ENCODE measurements at regions not wholly inside any gene's neighbourhood (a gene's known extent, or its start where the extent isn't known, plus 50 kb on each side); places are given as distances from the start of the nearest gene placed in this dataset.

DNA sequence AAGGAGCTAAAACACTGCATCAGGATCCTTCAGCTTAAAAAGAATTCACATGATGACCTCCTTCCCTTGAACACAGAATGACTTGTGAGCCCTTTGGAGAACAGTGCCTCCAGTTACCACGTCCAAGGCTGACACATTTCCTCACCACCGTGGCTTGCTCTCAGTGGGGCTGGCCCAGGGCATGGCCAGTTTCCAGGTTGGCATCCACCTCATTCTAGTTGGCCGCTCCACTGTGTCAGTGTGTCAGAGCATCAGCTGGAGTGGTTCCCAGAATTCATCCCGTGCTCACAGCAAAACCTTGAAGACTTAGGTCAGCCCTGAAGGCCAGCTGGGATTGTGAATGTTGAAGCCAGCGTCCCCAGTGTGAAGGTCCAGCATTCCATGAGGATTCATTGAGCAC, 158.5 kb downstream of the INSIG2 start:
- no peak for DNase-seq
- intact Hi-C loops (cut with DNase I) = no loop called here
- 58 to 72% (median 68%) methylated on average over 5 of the region's 5 CpGs for WGBS, 3 donors

DNA sequence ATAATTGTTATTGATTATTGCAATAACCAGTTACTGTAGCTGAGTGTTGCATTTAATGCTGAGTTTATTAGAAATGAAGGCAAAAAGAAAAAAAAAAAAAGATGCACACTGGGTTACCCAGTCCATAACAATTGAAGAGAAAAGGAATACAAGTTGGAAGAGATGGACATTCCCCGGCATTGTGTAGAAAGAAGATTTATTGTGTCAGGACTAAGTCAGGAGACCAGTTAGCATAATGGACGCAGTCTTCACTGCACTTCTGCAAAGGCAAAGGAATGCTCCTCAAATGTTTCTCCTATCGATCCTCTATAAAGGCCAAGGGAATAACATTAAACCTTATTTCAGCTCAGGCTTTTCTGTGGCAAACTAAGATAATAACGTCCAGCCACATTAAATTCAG, 157.8 kb downstream of the INSIG2 start:
- no peak overlapping the region for H3K4me3 ChIP-seq
- WGBS, 3 donors = 76 to 82% (median 78%) methylated on average over 4 of the region's 4 CpGs

More for the DNA sequence above, 158.5 kb downstream of the INSIG2 start:
- Histone ChIP-seq H3K27me3 (no peaks in the 10 kb centered on the region), H3K4me1 (ENCODE audit: insufficient read depth) (no peaks in the 10 kb centered on the region), H3K9me3 (no peaks in the 10 kb centered on the region), H3K27ac (no peak overlapping the region), H3K36me3 (no peaks in the 10 kb centered on the region), H3K4me3 (no peak overlapping the region)
- TF ChIP-seq EP300 (IDR thresholded peaks at IDR 0.05) (no peak), POLR2A (IDR thresholded peaks at IDR 0.05) (no peak)
- TF ChIP-seq, protein P1, sequence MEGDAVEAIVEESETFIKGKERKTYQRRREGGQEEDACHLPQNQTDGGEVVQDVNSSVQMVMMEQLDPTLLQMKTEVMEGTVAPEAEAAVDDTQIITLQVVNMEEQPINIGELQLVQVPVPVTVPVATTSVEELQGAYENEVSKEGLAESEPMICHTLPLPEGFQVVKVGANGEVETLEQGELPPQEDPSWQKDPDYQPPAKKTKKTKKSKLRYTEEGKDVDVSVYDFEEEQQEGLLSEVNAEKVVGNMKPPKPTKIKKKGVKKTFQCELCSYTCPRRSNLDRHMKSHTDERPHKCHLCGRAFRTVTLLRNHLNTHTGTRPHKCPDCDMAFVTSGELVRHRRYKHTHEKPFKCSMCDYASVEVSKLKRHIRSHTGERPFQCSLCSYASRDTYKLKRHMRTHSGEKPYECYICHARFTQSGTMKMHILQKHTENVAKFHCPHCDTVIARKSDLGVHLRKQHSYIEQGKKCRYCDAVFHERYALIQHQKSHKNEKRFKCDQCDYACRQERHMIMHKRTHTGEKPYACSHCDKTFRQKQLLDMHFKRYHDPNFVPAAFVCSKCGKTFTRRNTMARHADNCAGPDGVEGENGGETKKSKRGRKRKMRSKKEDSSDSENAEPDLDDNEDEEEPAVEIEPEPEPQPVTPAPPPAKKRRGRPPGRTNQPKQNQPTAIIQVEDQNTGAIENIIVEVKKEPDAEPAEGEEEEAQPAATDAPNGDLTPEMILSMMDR (IDR thresholded peaks at IDR 0.05) = no peak

DNA sequence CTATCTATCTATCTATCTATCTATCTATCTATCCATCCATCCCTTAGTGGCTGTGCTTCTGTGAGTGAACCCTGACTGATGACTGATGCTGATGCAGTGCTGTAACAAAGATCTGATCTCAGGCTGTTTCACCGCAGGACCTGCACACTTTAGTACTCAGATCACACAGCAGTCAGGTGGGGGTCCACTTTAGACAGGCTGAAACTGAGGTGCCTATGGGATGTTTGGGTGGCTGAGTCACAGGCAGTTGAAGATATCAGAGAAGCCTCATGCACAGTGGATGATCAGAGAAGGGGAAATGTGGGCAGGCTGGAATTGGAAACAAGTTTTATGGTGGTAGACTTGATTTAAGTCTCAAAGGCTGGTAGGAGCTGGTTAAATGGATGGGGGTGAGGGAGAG, 156.4 kb downstream of the INSIG2 start:
- intact Hi-C loops (cut with DNase I) = no loop called here
- H3K27ac ChIP-seq = no peak overlapping the region
- no peaks in the 10 kb centered on the region for H3K9me3 ChIP-seq
- H3K27me3 ChIP-seq = no peaks in the 10 kb centered on the region
- WGBS, 3 donors = 95 to 96% (median 95%) methylated on average over 1 of the region's 1 CpG
- no peak overlapping the region for H3K4me3 ChIP-seq
- TF ChIP-seq EP300 (IDR thresholded peaks at IDR 0.05) (no peak), POLR2A (IDR thresholded peaks at IDR 0.05) (no peak)
- TF ChIP-seq, protein P1 (IDR thresholded peaks at IDR 0.05) = no peak
- H3K4me1 ChIP-seq (ENCODE audit: insufficient read depth) = no peaks in the 10 kb centered on the region
- DNase-seq = no peak
- no peaks in the 10 kb centered on the region for H3K36me3 ChIP-seq

More for the DNA sequence above, 157.8 kb downstream of the INSIG2 start:
- no peak for DNase-seq
- no peaks in the 10 kb centered on the region for H3K27me3 ChIP-seq
- H3K36me3 ChIP-seq = no peaks in the 10 kb centered on the region
- no peaks in the 10 kb centered on the region for H3K9me3 ChIP-seq
- H3K27ac ChIP-seq = no peak overlapping the region
- TF ChIP-seq, protein P1 (IDR thresholded peaks at IDR 0.05) = no peak
- no peak for TF ChIP-seq EP300 (IDR thresholded peaks at IDR 0.05)
- TF ChIP-seq POLR2A (IDR thresholded peaks at IDR 0.05) = no peak
- intact Hi-C loops (cut with DNase I) = no loop called here
- no peaks in the 10 kb centered on the region for H3K4me1 ChIP-seq (ENCODE audit: insufficient read depth)

DNA sequence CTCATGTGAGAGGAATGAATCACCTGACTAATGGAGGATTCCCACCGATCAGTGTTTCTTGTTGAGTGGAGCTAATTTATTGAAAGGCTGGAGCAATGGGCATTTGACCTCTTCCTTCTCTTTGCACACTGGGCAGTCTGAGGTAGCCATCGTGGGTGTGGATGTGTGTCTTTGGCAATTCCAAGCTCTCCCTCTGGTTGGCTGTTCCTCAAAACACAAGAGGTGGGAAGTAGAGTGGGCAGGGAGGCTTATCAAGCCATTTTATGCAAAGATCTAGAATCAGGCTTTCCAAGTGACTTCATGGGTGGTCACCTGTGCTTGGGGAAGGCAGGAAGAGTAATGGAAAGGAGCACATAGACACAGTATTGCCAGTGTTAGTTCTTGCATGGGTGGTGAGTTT, 154.8 kb downstream of the INSIG2 start:
- no peak for DNase-seq
- WGBS, 3 donors = 27 to 52% (median 42%) methylated on average over 2 of the region's 2 CpGs
- no peaks in the 10 kb centered on the region for H3K27me3 ChIP-seq
- no peaks in the 10 kb centered on the region for H3K4me1 ChIP-seq (ENCODE audit: insufficient read depth)
- intact Hi-C loops (cut with DNase I) = no loop called here
- H3K27ac ChIP-seq = no peak overlapping the region
- TF ChIP-seq POLR2A (IDR thresholded peaks at IDR 0.05) (no peak), EP300 (IDR thresholded peaks at IDR 0.05) (no peak)
- TF ChIP-seq, protein P1 (IDR thresholded peaks at IDR 0.05) = no peak
- H3K9me3 ChIP-seq = no peaks in the 10 kb centered on the region
- H3K36me3 ChIP-seq = no peaks in the 10 kb centered on the region
- H3K4me3 ChIP-seq = no peak overlapping the region

DNA sequence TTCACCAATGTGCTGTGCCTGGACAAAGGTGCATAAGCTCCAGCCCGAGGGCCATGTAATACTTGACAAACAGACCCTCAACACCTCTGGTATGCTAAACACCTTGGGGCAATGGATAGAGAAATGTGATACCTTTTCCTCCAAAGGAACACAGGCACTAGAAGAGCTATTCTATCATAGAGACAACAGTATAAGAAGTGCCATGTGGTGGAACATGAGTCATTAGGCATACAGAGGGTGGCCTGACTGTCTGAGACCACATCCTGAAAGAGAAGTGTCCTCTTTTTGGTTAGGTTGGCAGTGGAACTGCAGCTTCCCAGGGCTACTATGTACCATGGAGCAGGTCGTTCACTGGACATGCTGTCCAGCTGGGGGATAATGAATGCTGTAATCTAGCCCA, 153.9 kb downstream of the INSIG2 start:
- H3K36me3 ChIP-seq = no peaks in the 10 kb centered on the region
- H3K27me3 ChIP-seq = no peaks in the 10 kb centered on the region
- H3K9me3 ChIP-seq = no peaks in the 10 kb centered on the region
- WGBS, 3 donors = 34 to 57% (median 43%) methylated on average over 2 of the region's 2 CpGs
- no peak overlapping the region for H3K27ac ChIP-seq
- no peaks in the 10 kb centered on the region for H3K4me1 ChIP-seq (ENCODE audit: insufficient read depth)
- TF ChIP-seq, protein P1 (IDR thresholded peaks at IDR 0.05) = no peak
- TF ChIP-seq POLR2A (IDR thresholded peaks at IDR 0.05) (no peak), EP300 (IDR thresholded peaks at IDR 0.05) (no peak)
- intact Hi-C loops (cut with DNase I) = no loop called here
- no peak overlapping the region for H3K4me3 ChIP-seq
- no peak for DNase-seq

All from ovary (tissue), 7 donors.